Endothelial cell of hepatic sinusoid (primary cell): ENCODE measurements at regions not wholly inside any gene's neighbourhood (a gene's known extent, or its start where the extent isn't known, plus 50 kb on each side); places are given as distances from the start of the nearest gene placed in this dataset.

ENCODE experiments used
- in situ Hi-C: cut with HindIII; loops from 2 replicates; pipeline ENCODE4 v1.10.0; 2017; ENCODE audit warnings: low sequenced_read_pairs

DNA sequence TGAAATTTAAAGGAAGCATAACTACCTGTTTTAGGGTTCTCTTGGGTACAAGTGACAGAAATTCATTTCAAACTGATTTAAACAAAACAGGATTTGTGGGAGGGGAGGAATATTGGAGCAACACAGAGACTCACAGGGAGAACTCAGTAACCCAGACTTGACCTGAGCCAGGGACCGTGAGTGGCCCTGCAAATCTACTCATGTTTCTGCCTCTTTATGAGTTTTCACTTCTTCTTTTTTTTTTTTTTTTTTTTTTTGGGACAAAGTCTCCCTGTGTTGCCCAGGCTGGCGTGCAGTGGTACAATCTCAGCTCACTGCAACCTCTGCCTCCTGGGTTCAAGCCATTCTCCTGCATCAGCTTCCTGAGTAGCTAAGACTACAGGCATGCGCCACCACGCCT, 405.6 kb upstream of the ZNF608 start:
- in situ Hi-C loops: no loop called here

DNA sequence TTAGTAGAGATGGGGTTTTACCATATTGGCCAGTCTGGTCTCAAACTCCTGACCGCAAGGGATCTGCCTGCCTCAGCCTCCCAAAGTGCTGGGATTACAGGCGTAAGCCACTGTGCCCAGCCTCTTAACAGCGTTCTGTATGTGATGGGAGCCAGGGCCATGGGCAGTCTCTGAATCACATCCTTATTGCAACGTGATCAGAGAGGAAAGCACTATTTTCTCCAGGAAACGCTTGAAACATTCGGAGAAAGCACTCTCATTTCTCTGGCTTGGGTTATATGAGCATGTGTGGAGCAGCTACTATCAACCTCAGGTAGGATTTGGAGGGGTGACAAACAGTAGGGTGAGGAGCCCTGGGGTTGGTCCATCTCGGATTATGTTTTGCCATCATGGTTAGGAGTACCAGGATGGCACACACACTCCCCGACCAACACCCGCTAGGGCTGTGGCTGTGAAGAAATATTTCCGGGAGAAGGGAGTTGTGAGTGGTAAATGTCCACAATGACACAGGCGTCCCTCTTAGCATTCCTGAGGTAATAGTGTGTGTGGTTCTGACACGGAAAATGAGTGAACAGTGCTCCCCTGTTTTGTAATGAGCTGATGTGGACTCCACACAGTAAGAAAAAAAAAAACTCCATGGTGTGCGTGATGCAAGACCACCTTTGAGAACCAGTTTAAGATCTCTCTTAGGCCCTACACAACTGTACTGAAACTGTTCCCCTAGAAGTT, 406.2 kb upstream of the ZNF608 start:
- in situ Hi-C loops: no loop called here

DNA sequence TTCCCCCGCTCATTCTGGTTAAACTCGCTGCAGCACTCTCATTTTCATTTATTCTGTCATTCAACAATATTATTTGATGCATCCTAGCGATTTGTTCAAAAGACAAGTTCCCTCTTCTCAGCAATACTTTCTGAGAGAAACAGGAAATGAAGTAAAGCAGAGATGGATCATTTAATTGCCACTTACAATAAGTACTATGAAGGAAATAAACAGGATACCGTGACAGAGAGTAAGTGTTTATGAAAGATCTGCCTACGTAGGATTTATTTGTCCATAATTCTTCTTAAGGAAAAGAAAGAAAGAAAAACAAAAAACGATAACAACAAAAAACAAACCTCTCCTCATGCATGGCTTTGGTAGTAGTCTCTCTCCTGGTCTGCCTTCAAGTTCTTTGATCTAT, 406.8 kb upstream of the ZNF608 start:
- in situ Hi-C loops: no loop called here

DNA sequence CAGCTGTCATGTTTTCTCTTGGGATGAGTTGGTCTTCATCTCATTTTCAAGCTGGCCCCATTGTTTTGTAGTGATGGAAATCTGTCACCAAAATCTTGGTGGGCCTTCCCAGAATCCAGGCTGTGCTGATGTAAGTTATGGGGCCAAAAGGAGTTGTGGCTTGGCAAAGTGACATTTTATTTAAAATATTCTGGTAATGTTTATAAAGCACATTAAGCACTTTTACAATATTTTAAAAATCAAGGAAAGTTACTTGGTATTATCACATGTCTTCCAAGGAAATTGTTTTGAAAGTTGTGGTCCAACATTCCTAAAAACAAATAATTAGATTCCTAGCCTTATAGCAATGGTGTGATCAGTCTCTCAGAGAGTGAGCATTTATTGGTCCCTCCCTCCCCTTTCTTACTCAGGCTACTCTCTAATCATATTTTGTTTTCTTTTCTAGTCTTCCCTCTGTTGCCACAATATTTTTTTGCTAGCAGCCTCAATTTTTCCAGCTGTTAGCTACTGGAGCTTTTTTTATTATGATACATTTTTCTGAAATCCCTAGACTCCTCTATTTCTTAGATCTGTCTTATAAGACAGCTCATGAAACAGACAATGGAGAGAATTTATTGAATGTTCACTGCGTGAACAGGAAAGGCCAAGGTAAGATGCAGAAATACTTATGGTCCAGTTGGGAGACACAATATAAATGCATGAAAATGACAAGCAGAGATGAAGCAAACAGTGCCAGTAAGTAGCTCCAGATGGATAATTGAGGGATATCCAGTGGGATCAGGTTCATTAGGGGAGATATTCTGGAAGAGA, 408.1 kb upstream of the ZNF608 start:
- in situ Hi-C loops: no loop called here

DNA sequence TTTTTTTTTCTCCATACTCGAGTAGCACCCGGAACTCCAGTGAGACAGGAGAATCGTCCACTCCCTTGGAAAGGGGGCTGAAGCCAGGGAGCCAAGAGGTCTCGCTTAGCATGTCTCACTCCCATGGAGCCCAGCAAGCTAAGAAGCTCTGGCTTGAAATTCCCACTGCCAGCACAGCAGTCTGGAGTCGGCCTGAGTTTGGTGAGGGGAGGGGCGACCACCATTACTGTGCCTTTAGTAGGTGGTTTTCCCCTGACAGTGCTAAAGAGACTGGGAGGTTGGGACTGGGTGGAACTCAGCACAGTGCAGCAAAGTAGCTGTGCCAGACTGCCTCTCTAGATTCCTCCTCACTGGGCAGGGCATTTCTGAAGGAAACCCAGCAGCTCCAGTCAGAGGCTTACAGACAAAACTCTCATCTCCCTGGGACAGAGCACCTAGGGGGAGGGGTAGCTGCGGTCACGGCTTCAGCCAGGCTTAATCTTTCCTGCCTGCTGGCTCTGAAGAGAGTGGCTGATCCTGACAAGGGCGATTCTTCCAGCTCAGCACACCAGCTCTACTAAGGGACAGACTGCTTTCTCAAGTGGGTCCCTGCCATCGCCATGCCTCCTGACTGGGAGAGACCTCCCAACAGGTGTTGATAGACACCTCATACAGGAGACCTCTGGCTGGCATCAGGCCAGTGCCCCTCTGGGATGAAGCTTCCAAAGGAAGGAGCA, 414.5 kb upstream of the ZNF608 start:
- in situ Hi-C loops: no loop called here

DNA sequence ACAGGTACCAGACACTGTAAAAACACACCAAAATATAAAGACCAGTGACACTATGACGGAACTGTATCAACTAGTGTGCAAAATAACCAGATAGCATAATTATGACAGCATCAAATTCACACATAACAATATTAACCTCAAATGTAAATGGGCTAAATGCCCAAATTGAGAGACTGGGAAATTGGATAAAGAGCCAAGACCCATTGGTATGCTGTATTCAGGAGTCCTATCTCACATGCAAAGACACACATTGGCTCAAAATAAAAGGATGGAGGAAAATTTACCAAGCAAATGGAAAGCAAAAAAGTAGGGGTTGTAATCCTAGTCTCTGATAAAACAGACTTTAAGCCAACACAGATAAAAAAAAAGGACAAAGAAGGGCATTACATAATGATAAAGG, 416.3 kb upstream of the ZNF608 start:
- in situ Hi-C loops: no loop called here

DNA sequence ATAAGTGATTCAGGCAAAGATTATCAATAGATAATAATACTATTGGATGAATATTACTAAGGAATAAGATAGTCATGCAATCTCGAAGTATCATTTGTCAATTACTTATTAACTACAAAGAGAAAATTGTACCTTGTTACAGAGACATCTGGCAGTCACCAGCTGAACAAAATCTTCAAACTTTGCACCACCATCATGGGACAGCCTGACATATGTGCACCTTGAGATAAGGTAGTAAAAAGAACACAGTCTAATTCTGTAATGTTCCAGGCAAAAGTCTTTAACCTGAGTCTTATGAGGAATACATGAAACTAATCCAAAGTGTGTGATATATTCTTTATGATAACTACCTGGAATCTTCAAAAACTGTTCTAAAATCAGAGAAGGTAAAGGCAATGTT, 423.0 kb upstream of the ZNF608 start:
- in situ Hi-C loops: no loop called here

DNA sequence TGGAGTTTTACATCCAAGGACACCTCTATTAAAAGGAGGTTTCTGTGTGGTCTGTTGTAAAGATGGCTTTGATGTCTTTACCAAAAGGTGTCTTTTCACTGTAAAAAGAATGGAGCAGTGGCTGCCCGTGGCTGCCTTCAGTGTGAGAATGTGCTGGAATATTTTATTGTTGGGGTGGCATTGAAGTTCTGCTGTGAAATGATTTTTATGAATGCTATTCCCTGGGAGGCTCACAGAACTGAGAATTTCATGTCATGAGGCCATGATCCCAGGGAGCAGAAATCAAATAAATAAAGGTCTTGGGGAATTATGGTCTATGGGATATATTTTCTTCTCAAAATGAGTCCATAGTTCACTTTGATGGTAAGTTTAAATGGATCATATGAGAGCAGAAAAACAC, 425.2 kb upstream of the ZNF608 start:
- in situ Hi-C loops: loop anchor here (5.0 kb wide), 1 partner anchor 94 kb away; no protein-coding TSS in a partner anchor

DNA sequence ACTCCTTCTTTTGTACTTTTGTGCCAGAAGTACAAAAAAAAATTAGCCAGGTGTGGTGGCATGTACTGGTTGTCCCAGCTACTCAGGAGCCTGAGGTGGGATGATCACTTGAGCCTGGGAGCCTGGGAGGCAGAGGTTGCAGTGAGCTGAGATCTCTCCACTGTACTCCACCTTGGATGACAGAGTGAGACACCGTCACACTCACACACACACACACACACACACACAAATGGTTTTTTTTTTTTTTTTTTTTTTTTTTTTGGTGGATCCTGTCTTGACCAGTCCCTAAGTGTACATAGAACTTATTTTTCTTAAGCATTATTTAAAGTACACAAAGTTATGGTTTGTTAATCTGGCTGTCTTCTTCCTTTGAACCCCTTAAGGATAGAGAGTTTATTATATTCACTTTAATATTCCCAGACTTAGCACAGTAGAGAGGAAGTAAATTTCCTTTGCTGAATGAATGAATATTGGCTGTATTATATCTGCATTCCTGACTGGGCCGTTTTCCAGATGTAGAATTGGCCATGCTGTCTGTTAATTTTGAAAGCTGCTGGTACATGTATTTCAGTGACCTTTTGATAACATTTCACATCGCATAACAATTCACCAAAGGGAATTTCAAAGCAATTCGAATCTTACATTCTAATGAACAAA, 429.0 kb upstream of the ZNF608 start:
- in situ Hi-C loops: no loop called here

DNA sequence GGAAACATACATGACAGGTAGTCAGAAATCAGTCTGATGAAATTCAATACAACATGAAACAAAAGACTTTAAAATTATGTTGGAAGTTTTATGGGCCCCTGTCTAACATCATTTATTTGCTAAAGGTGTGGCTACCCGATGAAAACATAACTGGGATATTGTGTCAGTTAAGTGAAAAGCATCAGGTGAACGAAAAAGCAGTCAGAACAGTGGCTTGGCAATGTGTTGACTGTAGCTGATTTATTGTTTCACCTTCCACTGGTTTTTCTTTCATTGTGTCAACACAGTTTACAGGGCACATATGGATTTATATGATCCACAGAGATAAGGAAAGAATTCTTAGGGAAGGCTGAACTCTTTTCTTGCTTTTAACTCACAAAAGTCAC, 429.6 kb upstream of the ZNF608 start:
- in situ Hi-C loops: no loop called here

DNA sequence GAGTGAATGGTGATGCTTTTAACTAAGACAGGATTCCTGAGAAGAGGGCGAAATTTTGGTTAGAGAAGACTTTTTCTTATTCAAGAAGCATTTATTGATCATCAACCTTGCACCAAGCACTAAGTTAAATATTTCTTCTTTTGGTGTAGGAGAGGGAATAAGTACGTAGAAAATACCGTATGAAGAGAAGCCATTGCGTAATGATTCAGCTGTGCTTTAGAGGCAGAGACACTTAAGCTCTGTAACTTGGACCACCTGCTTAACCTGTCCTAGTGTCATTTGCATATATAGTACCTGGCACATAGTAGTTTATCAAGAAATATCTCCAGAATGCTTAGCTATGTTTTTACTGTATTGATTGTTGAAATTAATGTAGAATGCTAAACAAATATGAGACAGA, 430.9 kb upstream of the ZNF608 start:
- in situ Hi-C loops: no loop called here

DNA sequence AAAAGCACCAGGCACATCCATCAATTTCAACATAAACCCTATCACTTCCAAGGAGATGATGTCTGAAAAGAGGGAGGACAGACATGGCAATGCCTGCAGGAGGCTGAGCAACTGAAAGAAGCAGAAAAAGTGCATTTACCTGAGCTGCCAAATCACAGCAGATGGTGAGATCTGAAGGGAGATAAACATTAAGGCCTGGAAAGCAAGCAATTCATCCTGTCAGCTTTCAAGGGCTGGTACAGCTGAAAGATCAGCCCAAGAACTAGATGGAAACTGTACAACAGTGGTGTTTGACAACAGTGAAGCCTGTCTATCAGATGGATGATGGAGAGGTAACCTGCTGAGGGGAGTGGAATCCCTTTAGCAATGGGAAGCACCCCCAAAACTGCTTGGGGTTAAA, 433.2 kb upstream of the ZNF608 start:
- in situ Hi-C loops: no loop called here

DNA sequence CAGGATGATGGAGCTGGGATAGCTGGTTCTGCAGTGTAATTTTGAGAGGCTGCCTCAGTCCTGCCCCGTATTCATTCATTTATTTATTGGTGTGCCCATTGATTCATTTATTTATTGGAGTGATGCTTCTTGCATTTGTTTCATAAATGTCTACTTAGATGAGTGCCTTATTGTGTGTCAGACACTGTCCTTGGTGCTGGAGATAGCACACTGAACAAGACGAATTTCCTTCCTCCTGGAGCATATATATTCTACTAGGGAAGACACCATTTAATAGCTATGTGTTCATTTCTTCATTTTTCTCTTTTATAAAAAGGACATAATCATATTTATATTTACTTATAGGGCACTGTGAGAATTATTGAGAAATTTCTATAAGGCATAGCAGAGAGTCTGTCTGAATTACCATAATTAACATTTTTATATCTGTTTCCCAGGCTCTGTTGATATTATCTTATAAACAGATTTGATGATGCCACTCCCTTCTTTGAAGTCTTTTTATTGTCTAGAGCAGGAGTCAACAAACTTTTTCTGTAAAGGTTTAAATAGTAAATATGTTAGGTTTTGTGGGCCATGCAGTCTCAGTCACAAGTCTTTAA, 433.9 kb upstream of the ZNF608 start:
- in situ Hi-C loops: no loop called here

DNA sequence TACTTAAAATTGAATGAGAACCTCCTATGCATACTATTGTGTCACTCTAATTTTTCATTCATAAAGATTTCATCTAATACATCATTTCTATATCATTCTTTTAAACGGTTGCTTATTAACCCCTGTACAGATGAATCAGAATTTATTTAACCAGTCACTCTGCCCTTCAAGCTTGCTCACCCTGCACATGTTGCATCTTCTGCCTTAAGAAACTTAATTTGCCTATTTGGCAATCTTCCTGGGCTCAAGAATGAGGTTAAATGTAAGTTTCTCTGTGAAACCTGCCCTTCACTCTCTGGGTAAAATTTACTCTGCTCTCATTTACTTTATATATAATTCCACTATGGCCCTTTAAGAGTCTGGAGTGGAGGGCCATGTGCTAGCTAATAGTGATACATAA, 434.7 kb upstream of the ZNF608 start:
- in situ Hi-C loops: no loop called here

DNA sequence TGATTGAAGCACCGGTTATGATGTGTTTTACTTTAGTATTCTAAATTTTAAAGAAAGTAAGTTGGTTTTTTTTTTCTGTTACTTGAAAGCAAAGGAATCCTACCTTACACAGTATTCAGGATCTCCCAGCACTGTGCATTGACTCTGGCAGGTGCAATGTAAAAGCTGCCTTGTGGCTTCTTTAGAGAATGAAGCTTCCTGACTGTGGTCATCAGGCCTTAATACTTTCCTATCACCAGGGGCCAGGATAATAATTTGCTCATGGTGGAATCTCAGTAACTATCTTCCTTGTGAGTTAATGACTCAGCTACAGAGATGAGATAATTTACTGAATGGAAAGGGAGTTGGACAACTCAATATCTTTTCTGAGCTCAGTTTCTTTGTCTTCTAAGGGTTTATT, 435.5 kb upstream of the ZNF608 start:
- in situ Hi-C loops: no loop called here

DNA sequence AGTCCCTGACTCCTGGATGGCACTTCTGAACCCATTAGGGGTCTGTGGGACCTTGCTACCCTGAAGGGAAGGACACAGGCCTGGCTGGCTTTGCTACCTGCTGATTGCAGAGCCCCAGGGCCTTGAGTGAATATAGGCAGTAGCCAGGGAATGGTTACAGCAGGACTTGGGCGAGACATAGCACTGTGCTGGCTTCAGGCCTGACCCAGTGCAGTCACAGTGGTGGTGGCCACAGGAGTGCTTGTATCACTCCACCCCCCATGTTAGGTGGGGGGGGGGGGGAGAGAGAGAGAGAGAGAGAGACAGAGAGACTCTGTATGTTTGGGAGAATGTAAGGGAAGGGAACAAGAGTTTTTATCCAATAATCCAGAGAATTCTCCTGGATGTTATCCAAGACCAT, 439.3 kb upstream of the ZNF608 start:
- in situ Hi-C loops: no loop called here

DNA sequence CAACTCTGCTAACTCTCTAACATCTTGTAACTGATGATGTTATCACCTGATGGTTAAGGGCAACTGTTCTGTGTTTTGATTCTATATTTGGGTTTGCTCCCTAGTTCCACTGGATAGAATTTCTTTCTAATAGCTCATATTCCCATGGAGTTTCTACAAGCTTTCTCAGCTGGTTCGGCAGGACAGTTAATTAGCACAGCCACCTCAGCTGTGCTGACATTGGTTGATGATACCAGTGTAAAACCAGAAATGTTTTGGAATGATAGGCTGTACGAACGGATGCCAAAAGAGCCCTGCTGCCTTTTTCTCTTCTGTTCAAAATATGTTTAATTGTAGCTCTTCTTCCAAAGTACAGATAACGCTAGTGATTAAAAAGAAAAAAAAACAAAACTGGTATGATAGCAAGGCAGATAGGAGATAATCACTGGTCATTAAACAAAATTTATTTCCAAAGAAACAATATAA, 440.5 kb upstream of the ZNF608 start:
- in situ Hi-C loops: no loop called here

DNA sequence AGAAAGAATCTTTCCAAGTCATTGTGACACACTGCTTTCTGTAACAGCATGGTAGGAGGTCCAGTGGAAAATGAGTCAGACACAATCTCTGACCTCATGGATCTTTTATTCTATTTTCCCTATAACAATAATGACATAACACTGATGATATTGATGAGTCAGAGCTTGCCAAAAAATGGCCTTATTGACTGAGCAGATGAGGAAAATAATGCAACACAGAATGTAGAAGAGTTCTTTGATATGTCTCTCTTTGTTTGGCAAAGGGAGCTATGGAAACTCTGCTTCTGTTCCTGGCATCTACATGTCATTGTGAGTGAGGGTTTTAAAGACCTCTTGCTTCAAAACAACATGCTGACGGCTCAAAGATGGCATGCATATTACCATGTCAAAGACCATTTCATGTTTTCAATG, 443.1 kb upstream of the ZNF608 start:
- in situ Hi-C loops: no loop called here

DNA sequence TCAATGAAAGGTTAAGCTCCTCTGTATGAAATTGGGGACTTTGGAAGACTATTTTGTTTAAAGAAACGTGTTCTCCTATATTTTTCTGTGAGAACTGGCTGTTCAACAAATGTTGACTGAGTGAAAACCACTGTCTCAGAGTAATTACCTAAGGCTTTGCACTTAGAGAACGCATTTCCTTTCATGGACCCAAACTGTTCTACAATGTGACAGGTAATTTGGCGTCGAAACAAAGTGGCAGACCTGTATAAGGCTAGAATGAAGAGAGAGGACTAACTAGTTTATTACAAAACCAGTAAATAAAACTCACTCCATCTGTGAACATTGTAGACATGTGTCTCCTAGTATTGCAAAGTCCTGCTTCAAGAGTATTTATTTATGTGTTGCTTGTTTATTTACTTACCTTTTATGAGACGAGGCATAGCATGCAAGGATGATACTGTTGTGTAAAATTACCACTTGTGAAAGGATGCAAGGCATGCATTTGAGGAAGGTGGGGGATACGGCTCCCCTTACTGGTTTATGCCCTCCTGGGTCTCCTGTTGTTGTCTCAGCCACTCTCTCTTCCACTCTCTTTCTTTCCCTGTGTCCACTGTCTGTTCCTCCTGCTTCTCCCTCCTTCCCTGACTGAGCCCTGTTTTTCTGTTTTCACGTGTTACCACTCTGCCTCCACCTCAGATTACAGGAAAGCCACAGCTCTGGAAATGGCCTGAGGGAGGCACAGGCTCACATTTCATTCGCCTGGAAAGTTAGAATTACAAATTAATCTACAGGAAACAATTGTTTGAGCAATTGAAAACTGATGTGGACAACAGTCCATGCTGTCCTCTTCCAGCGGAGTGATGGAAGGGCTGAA, 444.0 kb upstream of the ZNF608 start:
- in situ Hi-C loops: loop anchor here (5.0 kb wide), 1 partner anchor 37 kb away; no protein-coding TSS in a partner anchor

DNA sequence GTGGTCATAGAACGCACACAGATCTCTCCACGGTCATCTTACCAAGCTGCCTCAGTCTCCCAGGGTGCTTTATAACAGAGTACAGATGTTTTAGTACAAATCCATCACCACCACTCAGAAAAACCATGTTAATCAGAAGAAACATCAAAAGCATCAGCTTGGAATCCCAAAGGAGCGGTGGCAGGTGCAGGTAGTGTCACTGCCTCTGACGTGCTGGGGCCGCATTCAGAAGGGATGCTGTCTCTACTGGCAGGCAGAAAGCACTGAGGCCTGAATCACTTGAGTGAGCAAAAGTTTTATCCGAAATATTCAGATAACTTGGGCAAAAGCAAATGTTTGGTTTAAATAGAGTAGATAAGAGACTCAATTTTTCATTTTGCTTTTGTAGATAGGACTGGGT, 448.4 kb upstream of the ZNF608 start:
- in situ Hi-C loops: loop anchor here (5.0 kb wide), 1 partner anchor 32 kb away; no protein-coding TSS in a partner anchor
